Hepatocyte (in vitro differentiated cells): ENCODE measurements at regions not wholly inside any gene's neighbourhood (a gene's known extent, or its start where the extent isn't known, plus 50 kb on each side); places are given as distances from the start of the nearest gene placed in this dataset.

ENCODE experiments used
- EZH2 ChIP-seq: fragments of 200-600 bp; sonication (generic); IDR thresholded peaks from 2 replicates; pipeline ENCODE4 v1.6.1; 2016; ENCODE audit warnings: antibody characterized with exemption, mild to moderate bottlenecking, borderline replicate concordance
- TF ChIP-seq, protein P1 (sequence below): fragments of 200-600 bp; sonication (generic); IDR thresholded peaks from 2 replicates; pipeline ENCODE4 v1.5.1; 2016; ENCODE audit warnings: antibody characterized with exemption, mild to moderate bottlenecking; ENCODE audit not compliant: poor library complexity

DNA sequence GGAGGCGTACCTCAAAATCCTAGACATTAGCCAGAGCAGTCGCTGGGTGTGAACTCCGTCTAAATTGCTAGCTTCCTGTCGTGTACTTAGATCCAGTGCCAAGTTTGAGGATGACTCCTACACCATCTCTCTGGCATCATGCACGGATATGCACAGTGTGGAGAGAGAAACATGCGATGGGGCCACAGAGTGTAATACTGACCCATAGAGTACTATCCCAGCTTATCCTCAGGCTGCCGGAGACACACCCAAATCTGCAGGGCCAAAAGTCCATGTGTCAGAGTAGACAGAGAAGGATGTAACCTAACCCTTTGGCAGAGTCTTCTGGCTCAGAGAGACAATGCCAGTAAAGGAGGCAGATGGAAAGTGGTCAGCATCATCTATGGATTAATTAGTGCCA is 84.2 kb downstream of the ARL4C start:
- TF ChIP-seq, protein P1, sequence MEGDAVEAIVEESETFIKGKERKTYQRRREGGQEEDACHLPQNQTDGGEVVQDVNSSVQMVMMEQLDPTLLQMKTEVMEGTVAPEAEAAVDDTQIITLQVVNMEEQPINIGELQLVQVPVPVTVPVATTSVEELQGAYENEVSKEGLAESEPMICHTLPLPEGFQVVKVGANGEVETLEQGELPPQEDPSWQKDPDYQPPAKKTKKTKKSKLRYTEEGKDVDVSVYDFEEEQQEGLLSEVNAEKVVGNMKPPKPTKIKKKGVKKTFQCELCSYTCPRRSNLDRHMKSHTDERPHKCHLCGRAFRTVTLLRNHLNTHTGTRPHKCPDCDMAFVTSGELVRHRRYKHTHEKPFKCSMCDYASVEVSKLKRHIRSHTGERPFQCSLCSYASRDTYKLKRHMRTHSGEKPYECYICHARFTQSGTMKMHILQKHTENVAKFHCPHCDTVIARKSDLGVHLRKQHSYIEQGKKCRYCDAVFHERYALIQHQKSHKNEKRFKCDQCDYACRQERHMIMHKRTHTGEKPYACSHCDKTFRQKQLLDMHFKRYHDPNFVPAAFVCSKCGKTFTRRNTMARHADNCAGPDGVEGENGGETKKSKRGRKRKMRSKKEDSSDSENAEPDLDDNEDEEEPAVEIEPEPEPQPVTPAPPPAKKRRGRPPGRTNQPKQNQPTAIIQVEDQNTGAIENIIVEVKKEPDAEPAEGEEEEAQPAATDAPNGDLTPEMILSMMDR: no peak
- no peak for TF ChIP-seq EZH2
